GM23338 (cell line): ENCODE measurements at regions not wholly inside any gene's neighbourhood (a gene's known extent, or its start where the extent isn't known, plus 50 kb on each side); places are given as distances from the start of the nearest gene placed in this dataset.

Source experiments
- ATAC-seq: fragments of 200-7000 bp; cut with Tn5 transposase; 3 replicates; pipeline ENCODE4 v1.9.1; 2020
- DNase-seq: peaks from one replicate; pipeline ENCODE4 v3.0.0-alpha.2; 2015; ENCODE audit warnings: low spot score
- H2AFZ ChIP-seq: fragments of 200-600 bp; sonication (generic); 2 replicates; pipeline ENCODE4 v1.8.0; 2016; ENCODE audit warnings: antibody characterized with exemption, mild to moderate bottlenecking, moderate library complexity
- H3F3A ChIP-seq: fragments of 200-600 bp; sonication (generic); replicated peaks from 2 replicates; pipeline ENCODE4 v1.8.0; 2017; ENCODE audit warnings: antibody characterized with exemption, mixed run types, low read depth
- H3K27ac ChIP-seq: fragments of 200-600 bp; sonication (generic); 2 replicates; pipeline ENCODE4 v1.6.1; 2016; ENCODE audit warnings: low read depth
- H3K27me3 ChIP-seq: fragments of 200-600 bp; sonication (generic); 2 replicates; pipeline ENCODE4 v1.8.0; 2016; ENCODE audit warnings: mild to moderate bottlenecking, mixed run types, moderate library complexity; ENCODE audit not compliant: insufficient read depth
- H3K36me3 ChIP-seq: fragments of 200-600 bp; sonication (generic); 2 replicates; pipeline ENCODE4 v1.8.0; 2016; ENCODE audit warnings: mild to moderate bottlenecking; ENCODE audit not compliant: insufficient read depth
- H3K4me1 ChIP-seq: fragments of 200-600 bp; sonication (generic); 2 replicates; pipeline ENCODE4 v1.8.0; 2016; ENCODE audit warnings: mild to moderate bottlenecking, moderate library complexity; ENCODE audit not compliant: insufficient read depth
- H3K4me2 ChIP-seq: fragments of 200-600 bp; sonication (generic); 2 replicates; pipeline ENCODE4 v1.7.1; 2017; ENCODE audit warnings: mixed run types
- H3K4me3 ChIP-seq: fragments of 200-600 bp; sonication (generic); 2 replicates; pipeline ENCODE4 v1.6.1; 2016; ENCODE audit warnings: mixed run types
- H3K79me2 ChIP-seq: fragments of 200-600 bp; sonication (generic); replicated peaks from 2 replicates; pipeline ENCODE4 v1.8.0; 2017; ENCODE audit warnings: mild to moderate bottlenecking; ENCODE audit not compliant: insufficient read depth
- H3K9me2 ChIP-seq: fragments of 200-600 bp; sonication (generic); 2 replicates; pipeline ENCODE4 v1.8.0; 2017; ENCODE audit not compliant: insufficient read depth
- H4K20me1 ChIP-seq: fragments of 200-600 bp; sonication (generic); replicated peaks from 2 replicates; pipeline ENCODE4 v1.8.0; 2017; ENCODE audit warnings: mild to moderate bottlenecking; ENCODE audit not compliant: insufficient read depth
- H3K27ac Mint-ChIP-seq: 2 replicates; pipeline ENCODE4 v1.8.0; 2020; ENCODE audit warnings: inconsistent platforms, mild to moderate bottlenecking, moderate library complexity, mixed read lengths
- H3K27me3 Mint-ChIP-seq: 3 replicates; pipeline ENCODE4 v1.8.0; 2022; ENCODE audit warnings: low read depth, mild to moderate bottlenecking, moderate library complexity, mixed read lengths, inconsistent platforms; ENCODE audit not compliant: insufficient read depth, poor library complexity
- H3K36me3 Mint-ChIP-seq: 3 replicates; pipeline ENCODE4 v1.8.0; 2021; ENCODE audit warnings: low read depth, mild to moderate bottlenecking, inconsistent platforms, moderate library complexity, mixed read lengths
- H3K4me1 Mint-ChIP-seq: 3 replicates; pipeline ENCODE4 v1.8.0; 2020; ENCODE audit warnings: mild to moderate bottlenecking, inconsistent platforms, mixed read lengths
- H3K4me3 Mint-ChIP-seq: 3 replicates; pipeline ENCODE4 v1.8.0; 2021; ENCODE audit warnings: moderate library complexity, mild to moderate bottlenecking, inconsistent platforms, mixed read lengths
- H3K9me3 Mint-ChIP-seq: 3 replicates; pipeline ENCODE4 v1.8.0; 2020; ENCODE audit warnings: moderate library complexity, mild to moderate bottlenecking, inconsistent platforms, mixed read lengths
- CREB1 ChIP-seq: fragments of 250-450 bp; sonication (Bioruptor Pico); IDR thresholded peaks from 2 replicates; pipeline ENCODE4 v1.5.0; 2020; ENCODE audit warnings: low read depth, mild to moderate bottlenecking, moderate library complexity
- CTCF ChIP-seq, 2 experiments: fragments of 200-600 bp in 1 of 2; sonication (generic) in 1 of 2; conservative IDR thresholded peaks; 2 replicates each; pipeline versions ENCODE4 v1.5.1 to v1.6.1; 2016 to 2017; ENCODE audit warnings: antibody characterized with exemption in 2 of 2, low read depth in 2 of 2, mild to moderate bottlenecking in 2 of 2, moderate library complexity in 1 of 2
- ETS1 ChIP-seq: IDR thresholded peaks from 2 replicates; pipeline ENCODE4 v1.6.1; 2016; ENCODE audit warnings: antibody characterized with exemption
- EZH2phosphoT487 ChIP-seq: fragments of 200-600 bp; sonication (generic); IDR thresholded peaks from one replicate; pipeline ENCODE4 v1.8.1; 2018; ENCODE audit warnings: antibody characterized with exemption; ENCODE audit not compliant: unreplicated experiment
- JUNB ChIP-seq: IDR thresholded peaks from one replicate; pipeline ENCODE4 v1.6.1; 2016; ENCODE audit warnings: antibody characterized with exemption; ENCODE audit not compliant: unreplicated experiment
- POLR2AphosphoS5 ChIP-seq: IDR thresholded peaks from 2 replicates; pipeline ENCODE4 v1.6.1; 2016; ENCODE audit warnings: antibody characterized with exemption, low read depth
- REST ChIP-seq: IDR thresholded peaks from one replicate; pipeline ENCODE4 v1.6.1; 2018; ENCODE audit warnings: antibody characterized with exemption; ENCODE audit not compliant: unreplicated experiment
- STAT1 ChIP-seq: IDR thresholded peaks from one replicate; pipeline ENCODE4 v1.6.1; 2016; ENCODE audit warnings: antibody characterized with exemption; ENCODE audit not compliant: unreplicated experiment
- ZNF114 ChIP-seq: fragments of 250-450 bp; sonication (Bioruptor Pico); IDR thresholded peaks from 2 replicates; pipeline ENCODE4 v1.5.0; 2020; ENCODE audit warnings: mild to moderate bottlenecking, moderate library complexity
- ZNF331 ChIP-seq: fragments of 250-450 bp; sonication (Bioruptor Pico); IDR thresholded peaks from 2 replicates; pipeline ENCODE4 v1.5.0; 2020; ENCODE audit warnings: low read depth, mild to moderate bottlenecking, moderate library complexity
- ZNF462 ChIP-seq: fragments of 250-450 bp; sonication (Bioruptor Pico); IDR thresholded peaks from 2 replicates; pipeline ENCODE4 v1.5.0; 2020; ENCODE audit warnings: mild to moderate bottlenecking, moderate library complexity

GRCh38 chr13:72506706-72507105 is 220.7 kb downstream of the MZT1 start (continued):
- TF ChIP-seq ZNF462, result no peak
- no peak for TF ChIP-seq CTCF (conservative IDR thresholded peaks at IDR 0.05; ENCODE audit: low read depth in 2 of 2)
- no peak for TF ChIP-seq CREB1

GRCh38 chr13:72505376-72505775 is 222.1 kb downstream of the MZT1 start:
- peaks cover 4% of the 10 kb centered on the region; the same call in 2 of the 3 replicates for H3K4me1 Mint-ChIP-seq
- no peaks in the 10 kb centered on the region for H3K27me3 ChIP-seq
- TF ChIP-seq POLR2AphosphoS5 (no peak), ZNF331 (CRISPR knock-in tag) (no peak), ETS1 (no peak), CTCF (conservative IDR thresholded peaks at IDR 0.05; ENCODE audit: low read depth in 2 of 2) (no peak), JUNB (no peak), EZH2phosphoT487 (no peak), STAT1 (no peak), REST (no peak), ZNF114 (CRISPR knock-in tag) (no peak)

More at GRCh38 chr13:72505376-72505775, 222.1 kb downstream of the MZT1 start:
- H4K20me1 ChIP-seq, result no peaks in the 10 kb centered on the region
- no peak overlapping the region for H2AFZ ChIP-seq
- DNase-seq, result no peak
- no peak for ATAC-seq
- no peaks in the 10 kb centered on the region for H3F3A ChIP-seq
- no peaks in the 10 kb centered on the region for H3K27me3 Mint-ChIP-seq
- H3K4me3 Mint-ChIP-seq, result no peak overlapping the region
- no peaks in the 10 kb centered on the region for H3K36me3 ChIP-seq
- H3K4me1 ChIP-seq, result no peaks in the 10 kb centered on the region
- H3K36me3 Mint-ChIP-seq, result no peaks in the 10 kb centered on the region
- no peaks in the 10 kb centered on the region for H3K9me2 ChIP-seq
- no peak overlapping the region for H3K4me2 ChIP-seq
- H3K27ac ChIP-seq, result no peak overlapping the region
- no peak overlapping the region for H3K4me3 ChIP-seq
- H3K79me2 ChIP-seq, result no peaks in the 10 kb centered on the region
- no peaks in the 10 kb centered on the region for H3K9me3 Mint-ChIP-seq
- no peak overlapping the region for H3K27ac Mint-ChIP-seq
